PC-3 (cell line): ENCODE measurements at regions not wholly inside any gene's neighbourhood (a gene's known extent, or its start where the extent isn't known, plus 50 kb on each side); places are given as distances from the start of the nearest gene placed in this dataset.
A peak's percentile ranks its signal among the peaks of the same experiment; 100 is the strongest.

ENCODE experiments used
- ATAC-seq: fragments of 200-7000 bp; cut with Tn5 transposase; 2 replicates; pipeline ENCODE4 v1.9.1; 2020; ENCODE audit warnings: mild to moderate bottlenecking, moderate library complexity
- BruUV-seq: library from RNA; stranded (reverse); fragments of 400-500 nt; replicated peaks from 2 replicates; lab custom pipeline; 2021; lab: Mats Ljungman, UMichigan
- CTCF ChIA-PET: fragments of 300-600 bp; sonication (Branson Sonifier 250); formaldehyde crosslinking; loops from one replicate; lab custom pipeline; 2022; ENCODE audit warnings: antibody characterized with exemption; lab: Charles Lee
- POLR2A ChIA-PET: fragments of 300-600 bp; sonication (Branson Sonifier 250); formaldehyde crosslinking; loops from one replicate; lab custom pipeline; 2022; ENCODE audit warnings: antibody characterized with exemption; ENCODE audit not compliant: unreplicated experiment; lab: Charles Lee
- DNase-seq: peaks from one replicate; pipeline ENCODE4 v3.0.0-alpha.2; 2015
- H2AFZ ChIP-seq: fragments of 300-600 bp; sonication (generic); 2 replicates; pipeline ENCODE4 v1.6.0; 2016; ENCODE audit warnings: antibody characterized with exemption, low read length
- H3F3A ChIP-seq: fragments of 300-600 bp; sonication (generic); one replicate; pipeline ENCODE4 v1.6.0; 2017; ENCODE audit warnings: antibody characterized with exemption, low read length, control low read depth, mild to moderate bottlenecking; ENCODE audit not compliant: unreplicated experiment
- H3K27ac ChIP-seq: fragments of 300-600 bp; sonication (generic); 2 replicates; pipeline ENCODE4 v1.5.1; 2016; ENCODE audit warnings: mild to moderate bottlenecking, low read length
- H3K27me3 ChIP-seq: fragments of 300-600 bp; sonication (generic); 2 replicates; pipeline ENCODE4 v1.6.1; 2016; ENCODE audit warnings: low read length, mixed read lengths
- H3K36me3 ChIP-seq: fragments of 300-600 bp; sonication (generic); 2 replicates; pipeline ENCODE4 v1.6.1; 2016; ENCODE audit warnings: low read depth, mixed run types, low read length, mixed read lengths
- H3K4me1 ChIP-seq: fragments of 300-600 bp; sonication (generic); 2 replicates; pipeline ENCODE4 v1.5.1; 2016; ENCODE audit warnings: low read length; ENCODE audit not compliant: insufficient read depth
- H3K4me2 ChIP-seq: fragments of 300-600 bp; sonication (generic); 2 replicates; pipeline ENCODE4 v1.6.0; 2016; ENCODE audit warnings: low read length
- H3K4me3 ChIP-seq: fragments of 300-600 bp; sonication (generic); 2 replicates; pipeline ENCODE4 v1.5.1; 2016; ENCODE audit warnings: mild to moderate bottlenecking, low read length, mixed read lengths
- H3K79me2 ChIP-seq: fragments of 300-600 bp; sonication (generic); 2 replicates; pipeline ENCODE4 v1.6.1; 2017; ENCODE audit warnings: low read length, mixed read lengths
- H3K9ac ChIP-seq: fragments of 300-600 bp; sonication (generic); 2 replicates; pipeline ENCODE4 v1.6.0; 2016; ENCODE audit warnings: mild to moderate bottlenecking, low read length
- H3K9me2 ChIP-seq: fragments of 300-600 bp; sonication (generic); replicated peaks from 2 replicates; pipeline ENCODE4 v1.6.1; 2016; ENCODE audit warnings: mixed run types, low read length, mixed read lengths
- H3K9me3 ChIP-seq: fragments of 300-600 bp; sonication (generic); 2 replicates; pipeline ENCODE4 v1.6.1; 2016; ENCODE audit warnings: low read length, mixed read lengths
- H4K20me1 ChIP-seq: fragments of 300-600 bp; sonication (generic); 2 replicates; pipeline ENCODE4 v1.6.1; 2016; ENCODE audit warnings: low read length, mixed read lengths
- EZH2 ChIP-seq: fragments of 300-600 bp; sonication (generic); IDR thresholded peaks from one replicate; pipeline ENCODE4 v1.6.1; 2017; ENCODE audit warnings: antibody characterized with exemption, mild to moderate bottlenecking, low read length; ENCODE audit not compliant: unreplicated experiment
- EZH2phosphoT487 ChIP-seq: fragments of 300-600 bp; sonication (generic); IDR thresholded peaks from 2 replicates; pipeline ENCODE4 v1.6.1; 2018; ENCODE audit warnings: mild to moderate bottlenecking, antibody characterized with exemption, low read length, borderline replicate concordance
- intact Hi-C: fragments of 100-400 bp; cut with micrococcal nuclease; formaldehyde crosslinking; loops from 2 replicates; pipeline ENCODE4 v1.9.0; 2023
- TF ChIP-seq, protein P1 (sequence below): fragments of 300-600 bp; sonication (generic); conservative IDR thresholded peaks from 2 replicates; pipeline ENCODE4 v1.5.1; 2017; ENCODE audit warnings: antibody characterized with exemption, low read depth, mild to moderate bottlenecking, low read length

DNA sequence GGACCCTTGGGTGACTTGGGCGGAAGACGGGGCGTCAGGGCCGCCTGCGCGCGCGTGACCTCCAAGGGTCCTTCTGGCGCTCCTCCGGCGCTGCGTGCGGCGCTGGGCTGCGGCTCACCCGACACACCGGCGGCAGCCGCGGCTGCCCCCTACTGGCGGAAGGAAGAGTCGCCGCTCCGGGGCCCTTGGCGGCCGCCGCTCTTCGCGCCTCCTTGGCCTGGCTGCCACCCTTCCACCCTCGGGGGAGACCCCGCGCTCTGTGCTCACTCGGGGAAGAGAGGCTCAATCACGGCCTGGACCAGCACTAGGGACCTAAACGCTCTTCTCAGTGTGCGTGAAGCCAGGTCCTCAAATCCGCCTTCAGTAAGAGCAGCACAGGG, 89.7 kb downstream of the DMRTA2 start:
- Histone ChIP-seq H3K4me2 (peak overlapping the region; percentile 73), H3K9me3 (no peaks in the 10 kb centered on the region), H3K27ac (no peak overlapping the region), H3K27me3 (no peaks in the 10 kb centered on the region), H3K4me1 (no peaks in the 10 kb centered on the region), H3K4me3 (peak overlapping the region; percentile 55; the same call in 1 of the 2 replicates), H4K20me1 (no peaks in the 10 kb centered on the region), H3K36me3 (no peaks in the 10 kb centered on the region), H2AFZ (peak overlapping the region; percentile 72; the same call in 1 of the 2 replicates), H3K9ac (no peak overlapping the region), H3F3A (no peaks in the 10 kb centered on the region), H3K9me2 (no peaks in the 10 kb centered on the region), H3K79me2 (no peaks in the 10 kb centered on the region)
- TF ChIP-seq, protein P1, sequence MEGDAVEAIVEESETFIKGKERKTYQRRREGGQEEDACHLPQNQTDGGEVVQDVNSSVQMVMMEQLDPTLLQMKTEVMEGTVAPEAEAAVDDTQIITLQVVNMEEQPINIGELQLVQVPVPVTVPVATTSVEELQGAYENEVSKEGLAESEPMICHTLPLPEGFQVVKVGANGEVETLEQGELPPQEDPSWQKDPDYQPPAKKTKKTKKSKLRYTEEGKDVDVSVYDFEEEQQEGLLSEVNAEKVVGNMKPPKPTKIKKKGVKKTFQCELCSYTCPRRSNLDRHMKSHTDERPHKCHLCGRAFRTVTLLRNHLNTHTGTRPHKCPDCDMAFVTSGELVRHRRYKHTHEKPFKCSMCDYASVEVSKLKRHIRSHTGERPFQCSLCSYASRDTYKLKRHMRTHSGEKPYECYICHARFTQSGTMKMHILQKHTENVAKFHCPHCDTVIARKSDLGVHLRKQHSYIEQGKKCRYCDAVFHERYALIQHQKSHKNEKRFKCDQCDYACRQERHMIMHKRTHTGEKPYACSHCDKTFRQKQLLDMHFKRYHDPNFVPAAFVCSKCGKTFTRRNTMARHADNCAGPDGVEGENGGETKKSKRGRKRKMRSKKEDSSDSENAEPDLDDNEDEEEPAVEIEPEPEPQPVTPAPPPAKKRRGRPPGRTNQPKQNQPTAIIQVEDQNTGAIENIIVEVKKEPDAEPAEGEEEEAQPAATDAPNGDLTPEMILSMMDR: peak; percentile 21; the same call in 1 of the 2 replicates
- no peak for TF ChIP-seq EZH2phosphoT487
- intact Hi-C loops: no loop called here
- BruUV-seq: no TSS peak
- DNase-seq (peak; percentile 30), ATAC-seq (peak; percentile 57)
- POLR2A ChIA-PET: no interaction called here
- CTCF ChIA-PET: interaction anchor here (0.6 kb wide), 1 partner anchor 150 kb away, joined by 3 read pairs; no protein-coding TSS in a partner anchor

GRCh38 chr1:50332941-50333594, 90.2 kb downstream of the DMRTA2 start:
- no peaks in the 10 kb centered on the region for H4K20me1 ChIP-seq
- no peaks in the 10 kb centered on the region for H3K4me1 ChIP-seq
- no peaks in the 10 kb centered on the region for H3K79me2 ChIP-seq
- H3K4me2 ChIP-seq: peak overlapping the region; percentile 73
- intact Hi-C loops: no loop called here
- no peaks in the 10 kb centered on the region for H3K9me3 ChIP-seq
- H3K9ac ChIP-seq: no peak overlapping the region
- BruUV-seq: no TSS peak
- peak; percentile 35 for DNase-seq
- H2AFZ ChIP-seq: peak overlapping the region; percentile 72
- TF ChIP-seq, protein P1: peak; percentile 47
- TF ChIP-seq EZH2 (no peak), EZH2phosphoT487 (no peak)
- ChIA-PET CTCF (interaction anchor here (0.6 kb wide), 1 partner anchor 149 kb away, joined by 3 read pairs; no protein-coding TSS in a partner anchor), POLR2A (no interaction called here)
- no peaks in the 10 kb centered on the region for H3K36me3 ChIP-seq
- H3K4me3 ChIP-seq: peak overlapping the region; percentile 55; the same call in 1 of the 2 replicates
- peak; percentile 85 for ATAC-seq
- no peaks in the 10 kb centered on the region for H3K27me3 ChIP-seq
- H3K27ac ChIP-seq: no peak overlapping the region
- no peaks in the 10 kb centered on the region for H3F3A ChIP-seq
- H3K9me2 ChIP-seq: no peaks in the 10 kb centered on the region

DNA sequence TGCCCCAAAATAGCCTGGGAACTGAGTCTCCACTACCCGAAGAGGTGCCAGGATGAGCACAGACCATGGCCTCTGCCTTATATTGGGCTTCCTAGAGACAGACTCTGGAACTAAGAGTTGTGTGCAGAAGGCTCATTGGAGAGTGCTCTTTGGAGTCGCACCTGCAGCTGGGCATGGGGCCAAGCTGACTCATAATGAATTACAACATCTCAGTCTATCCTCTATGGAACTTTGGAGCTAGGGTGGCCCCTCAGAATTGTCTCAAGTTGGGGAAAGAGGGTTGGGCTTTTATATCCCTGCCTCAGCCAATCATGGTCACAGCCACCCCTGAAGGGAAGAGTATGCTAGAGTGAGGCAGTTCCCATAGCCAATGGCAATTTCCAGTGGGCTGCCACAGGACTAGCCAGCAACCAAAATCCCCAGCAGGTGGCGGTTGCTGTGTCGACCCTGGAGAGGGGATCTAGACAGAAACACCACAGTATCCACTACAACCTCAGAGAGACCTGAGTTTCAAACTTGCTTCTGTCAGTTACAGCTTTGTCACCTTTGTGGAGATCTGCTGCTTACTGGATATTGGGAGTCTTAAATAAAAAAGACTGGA, 93.8 kb downstream of the DMRTA2 start:
- H3K9me2 ChIP-seq: no peaks in the 10 kb centered on the region
- H3K9ac ChIP-seq: no peak overlapping the region
- H3K27ac ChIP-seq: no peak overlapping the region
- no peaks in the 10 kb centered on the region for H3K79me2 ChIP-seq
- no peak overlapping the region for H3K4me2 ChIP-seq
- H3K9me3 ChIP-seq: no peaks in the 10 kb centered on the region
- H2AFZ ChIP-seq: no peak overlapping the region
- BruUV-seq: no TSS peak
- H3K4me1 ChIP-seq: no peaks in the 10 kb centered on the region
- ATAC-seq: no peak
- no peaks in the 10 kb centered on the region for H4K20me1 ChIP-seq
- no peaks in the 10 kb centered on the region for H3K27me3 ChIP-seq
- DNase-seq: peak; percentile 37
- no peaks in the 10 kb centered on the region for H3K36me3 ChIP-seq
- CTCF ChIA-PET: no interaction called here
- no peaks in the 10 kb centered on the region for H3F3A ChIP-seq
- TF ChIP-seq EZH2 (no peak), EZH2phosphoT487 (no peak)
- TF ChIP-seq, protein P1: no peak
- POLR2A ChIA-PET: no interaction called here
- H3K4me3 ChIP-seq: no peak overlapping the region
- intact Hi-C loops: no loop called here
